HG02759 (cell line): ENCODE measurements at regions not wholly inside any gene's neighbourhood (a gene's known extent, or its start where the extent isn't known, plus 50 kb on each side); places are given as distances from the start of the nearest gene placed in this dataset.
"Not testable (repeated sequence)": the region's sequence is repeated elsewhere in the genome, so short reads cannot be mapped to it uniquely, and the experiment has no call there.

Experiments
- ATAC-seq: cut with Tn5 transposase; IDR thresholded peaks from one replicate; pipeline ENCODE4 v1.9.1; 2021; ENCODE audit warnings: mild to moderate bottlenecking, moderate library complexity; ENCODE audit not compliant: unreplicated experiment

DNA sequence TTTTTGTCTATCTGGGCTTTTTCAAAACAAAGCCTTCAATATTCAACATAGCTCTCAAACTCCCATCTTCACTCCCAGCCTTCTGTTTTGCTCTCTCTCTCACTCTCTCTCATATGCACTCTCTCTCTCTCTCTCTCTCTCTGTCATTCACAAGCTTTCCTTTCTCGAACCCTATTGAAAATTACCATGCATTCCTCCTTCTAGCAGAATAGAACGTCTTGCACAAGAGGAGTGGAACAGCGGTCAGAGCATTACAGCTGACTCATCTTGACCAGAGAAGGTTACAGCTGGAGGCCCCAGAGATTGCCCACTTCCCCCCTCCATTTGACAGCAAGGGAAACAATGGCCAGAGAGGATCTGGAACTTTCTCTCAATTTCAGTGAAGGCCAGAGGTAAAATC, 51.0 kb upstream of the LIFR start:
- ATAC-seq: no peak

DNA sequence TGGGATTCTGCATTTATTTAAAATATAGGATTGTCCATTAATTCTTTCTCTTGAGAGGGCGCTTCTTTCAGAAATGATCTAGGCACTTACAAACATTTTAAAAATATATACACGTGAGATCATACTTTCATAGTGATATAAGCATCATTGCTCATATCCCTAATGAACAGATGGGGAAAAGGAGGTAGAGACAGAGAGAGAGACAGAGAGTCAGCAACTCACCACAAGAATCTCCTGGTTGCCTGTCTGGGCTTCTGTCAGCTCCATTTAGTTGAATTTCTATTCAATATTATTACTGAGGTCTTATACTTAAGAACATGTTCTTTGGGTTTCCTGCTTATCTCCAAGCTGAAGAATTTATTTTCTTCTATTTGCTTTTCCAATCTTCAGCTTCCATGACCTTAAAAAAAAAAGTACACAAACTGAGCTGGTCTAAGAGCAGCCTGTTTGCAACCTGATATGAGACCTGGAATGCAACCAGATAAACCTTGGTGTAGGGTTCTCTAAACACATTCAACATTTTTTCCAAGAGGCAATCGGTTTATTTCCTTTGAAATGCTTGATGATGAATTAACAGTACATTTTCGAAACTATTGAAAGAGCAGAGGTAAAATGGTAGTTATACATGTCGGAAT, 51.6 kb upstream of the LIFR start:
- no peak for ATAC-seq

- no peak for ATAC-seq
Measured at GRCh38 chr5:38608874-38609273, 52.4 kb upstream of the LIFR start.

DNA sequence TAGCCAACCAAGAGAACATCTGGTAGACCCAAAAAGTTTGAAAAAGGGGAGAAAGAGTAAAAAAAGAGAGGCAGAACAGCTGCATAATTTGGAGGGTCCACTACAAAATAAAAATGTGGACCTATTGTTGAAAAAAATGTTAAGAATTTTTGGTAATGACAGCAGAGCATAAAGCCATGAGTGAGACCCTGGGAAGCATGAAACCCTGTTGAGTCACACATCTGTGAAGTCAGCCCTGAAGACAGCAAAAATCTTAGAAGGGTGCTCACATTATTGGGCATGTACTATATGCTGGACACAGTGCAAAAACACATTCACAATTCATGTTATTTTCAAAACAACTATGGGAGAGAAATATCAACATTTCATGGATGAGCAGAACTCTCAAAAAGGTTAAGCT, 56.4 kb upstream of the LIFR start:
- ATAC-seq: no peak

DNA sequence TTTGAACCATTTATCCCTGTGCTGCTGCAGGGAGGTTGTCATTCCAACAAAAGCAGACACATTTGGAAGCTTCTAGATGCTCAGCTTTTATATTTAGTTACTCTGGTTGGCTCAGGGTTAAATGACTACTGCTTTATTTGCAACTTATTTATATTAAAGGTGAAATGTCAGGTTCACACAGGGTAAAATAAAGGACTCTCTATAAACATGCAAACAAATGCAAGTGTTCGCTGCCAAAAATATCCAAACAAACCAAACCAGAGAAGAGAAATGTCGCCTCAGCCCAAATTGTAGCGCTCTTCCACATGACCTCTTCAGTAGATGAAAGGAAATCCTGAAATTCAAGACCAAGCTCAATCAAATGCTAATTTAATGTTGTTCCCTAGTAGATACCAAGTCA, 57.0 kb upstream of the LIFR start:
- no peak for ATAC-seq

DNA sequence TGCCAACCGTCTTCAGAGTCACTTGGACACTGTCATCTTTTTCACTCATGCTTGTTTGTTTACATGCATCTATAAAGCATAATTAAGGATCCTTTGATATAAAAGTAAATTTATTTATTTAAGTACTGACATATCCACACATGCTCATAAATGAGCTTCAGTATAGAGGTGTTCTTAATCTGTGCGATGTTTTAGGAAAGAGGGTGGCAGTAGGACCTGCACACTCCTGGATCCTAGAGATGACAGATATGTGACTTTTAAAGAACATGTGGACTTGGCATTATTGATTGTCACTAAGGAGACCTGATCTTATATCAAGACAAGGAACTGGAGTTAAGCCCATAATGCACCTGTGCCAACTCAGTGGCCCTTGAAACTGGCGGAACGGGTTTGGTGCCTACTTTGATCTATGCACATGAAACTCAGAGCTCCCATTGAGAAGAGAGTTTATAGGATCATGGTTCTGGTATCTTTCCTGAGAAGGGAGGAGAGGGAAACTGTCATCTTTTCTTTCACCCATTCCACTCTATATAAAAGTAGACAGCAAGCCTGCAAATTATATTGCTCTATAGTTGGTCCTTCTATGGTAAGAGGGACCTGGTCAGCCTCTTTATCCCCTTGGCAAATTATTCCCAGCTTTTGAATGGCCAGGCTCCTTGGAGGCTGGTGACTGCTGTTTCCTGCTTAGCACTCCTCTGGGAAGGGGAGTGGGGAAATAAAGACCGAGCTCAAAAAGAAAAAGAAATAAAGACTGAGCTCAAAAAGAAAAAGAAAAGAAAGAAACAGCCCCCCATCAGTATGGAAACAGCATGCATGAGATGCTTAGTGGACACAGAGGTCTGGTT, 57.8 kb upstream of the LIFR start:
- ATAC-seq: no peak

DNA sequence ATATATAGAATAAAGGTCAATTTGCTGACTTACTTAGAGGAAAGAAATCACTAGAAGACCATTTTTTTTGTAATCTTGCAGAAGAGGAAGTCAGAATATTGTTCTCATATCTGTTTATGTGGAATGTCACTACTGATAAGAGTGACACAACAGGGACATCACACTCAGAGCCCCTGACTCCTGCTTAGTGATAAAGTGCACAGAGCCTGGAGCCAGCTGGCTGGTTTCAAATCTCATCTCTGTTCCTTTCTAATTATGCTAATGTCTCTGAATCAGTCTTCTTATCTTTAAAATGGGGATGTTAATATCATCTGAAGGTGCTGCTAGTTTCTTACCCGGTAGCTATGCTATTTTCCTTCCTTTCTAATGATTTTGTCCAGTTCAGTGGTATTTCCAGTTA, 58.6 kb upstream of the LIFR start:
- ATAC-seq: no peak

GRCh38 chr5:38615981-38616451, 59.6 kb upstream of the LIFR start:
- no peak for ATAC-seq

GRCh38 chr5:38618154-38618553, 61.7 kb upstream of the LIFR start:
- no peak for ATAC-seq

- no peak for ATAC-seq
Measured at GRCh38 chr5:38621331-38621730, 64.9 kb upstream of the LIFR start.

- no peak for ATAC-seq
Measured at GRCh38 chr5:38621840-38622437, 65.5 kb upstream of the LIFR start.

DNA sequence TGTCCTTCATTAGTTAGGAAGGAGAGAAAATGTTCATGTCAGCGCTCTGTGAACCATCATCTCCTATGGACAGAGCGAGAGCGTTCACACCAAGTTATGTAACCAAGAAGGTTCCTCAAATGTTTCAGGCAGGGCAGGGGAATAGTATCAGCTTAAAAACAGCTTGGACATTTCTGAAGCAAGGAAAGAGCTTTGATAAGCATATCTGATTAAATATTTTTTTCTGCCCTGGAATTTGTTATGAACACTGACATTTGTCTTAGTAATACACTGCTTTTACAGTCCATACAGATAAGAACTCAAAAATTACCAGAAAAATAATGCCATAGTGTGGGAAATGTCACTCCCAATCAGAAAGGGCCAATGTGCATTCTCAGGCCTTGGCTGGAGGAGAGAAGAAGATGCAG, 66.3 kb upstream of the LIFR start:
- no peak for ATAC-seq

DNA sequence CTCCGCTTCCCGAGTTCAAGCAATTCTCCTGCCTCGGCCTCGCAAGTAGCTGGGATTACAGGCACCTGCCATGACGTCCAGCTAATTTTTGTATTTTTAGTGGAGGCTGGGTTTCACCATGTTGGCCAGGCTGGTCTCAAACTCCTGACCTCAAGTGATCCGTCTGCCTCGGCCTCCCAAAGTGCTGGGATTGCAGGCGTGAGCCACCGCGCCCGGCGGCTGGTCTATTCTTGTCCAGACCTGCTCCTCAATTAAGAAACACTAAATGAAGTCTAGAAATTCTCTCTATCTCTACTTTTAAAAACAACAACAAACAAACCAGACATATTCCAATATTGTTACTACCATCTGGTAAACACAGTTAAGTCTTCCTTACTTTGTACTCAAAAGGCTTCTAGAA, 68.1 kb upstream of the LIFR start:
- not testable (repeated sequence) for ATAC-seq

- not testable (repeated sequence) for ATAC-seq
Measured at GRCh38 chr5:38631376-38631775, 74.9 kb upstream of the LIFR start.

GRCh38 chr5:38634568-38635369, 78.3 kb upstream of the LIFR start:
- no peak for ATAC-seq

GRCh38 chr5:38636626-38637025, 80.2 kb upstream of the LIFR start:
- no peak for ATAC-seq

DNA sequence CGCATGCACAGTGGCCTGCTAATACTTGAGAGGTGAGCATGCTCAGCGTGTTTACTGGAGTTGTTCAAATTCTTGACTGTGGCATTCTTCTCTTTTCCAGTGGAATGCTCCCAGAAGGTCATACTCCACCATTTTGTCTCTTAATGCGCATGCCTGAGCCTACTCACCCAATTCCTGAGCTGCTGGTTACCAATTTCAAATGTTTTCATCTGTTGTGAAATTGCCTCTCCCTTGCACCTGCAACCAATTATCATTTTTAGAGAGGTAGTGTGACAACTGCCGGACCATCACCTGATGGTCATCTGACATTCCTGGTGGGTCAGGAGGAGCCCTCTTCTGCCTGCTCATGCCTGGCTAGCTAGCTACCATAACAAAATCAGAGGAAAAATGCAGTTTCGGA, 82.2 kb upstream of the LIFR start:
- ATAC-seq: no peak

GRCh38 chr5:38639377-38640358, 83.2 kb upstream of the LIFR start:
- no peak for ATAC-seq

- no peak for ATAC-seq
Measured at GRCh38 chr5:38641003-38641402, 84.6 kb upstream of the LIFR start.
